NOMO-1 treated with dmso at 0.1 percent for 144 hours (cell line): ENCODE measurements at regions not wholly inside any gene's neighbourhood (a gene's known extent, or its start where the extent isn't known, plus 50 kb on each side); places are given as distances from the start of the nearest gene placed in this dataset.
"Not testable (repeated sequence)": the region's sequence is repeated elsewhere in the genome, so short reads cannot be mapped to it uniquely, and the experiment has no call there.

Experiments
- DNase-seq: peaks from one replicate; lab custom pipeline; 2025; ENCODE audit not compliant: unreplicated experiment; lab: John Stamatoyannopoulos, UW

GRCh38 chr2:149732730-149733290 is 145.2 kb upstream of the MMADHC start:
- no peak for DNase-seq

DNA sequence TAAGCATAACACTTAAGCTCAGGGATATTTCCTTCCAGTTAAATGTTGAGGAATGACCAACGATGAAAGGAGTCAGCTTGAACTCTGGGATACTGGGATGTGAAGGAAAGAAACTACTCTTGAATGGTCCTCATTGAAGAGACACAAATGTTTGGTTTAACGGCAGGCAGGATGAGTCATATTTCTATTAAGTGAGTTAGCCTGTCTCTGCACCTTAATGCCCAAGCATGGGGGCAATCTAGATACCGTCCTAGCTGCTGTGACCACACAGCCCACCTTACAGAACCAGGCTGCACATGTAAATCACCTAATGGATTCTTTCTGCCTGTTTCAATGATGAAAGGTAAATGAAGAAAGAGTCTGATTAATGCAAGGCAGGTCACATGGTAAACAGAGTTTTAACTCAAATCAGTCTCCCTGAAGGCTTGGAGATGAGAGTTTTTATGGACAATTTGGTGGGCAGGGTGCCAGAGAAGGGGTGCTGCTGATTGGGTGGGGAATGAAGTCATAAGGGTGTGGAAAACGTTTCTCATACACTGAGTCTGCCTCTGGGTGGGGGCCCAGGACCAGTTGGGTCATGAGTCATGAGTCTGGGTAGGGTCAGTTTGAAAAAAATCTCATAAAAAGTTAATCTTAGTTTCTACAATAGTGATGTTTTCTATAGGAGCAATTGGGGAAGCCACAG is 144.6 kb upstream of the MMADHC start:
- DNase-seq = no peak

DNA sequence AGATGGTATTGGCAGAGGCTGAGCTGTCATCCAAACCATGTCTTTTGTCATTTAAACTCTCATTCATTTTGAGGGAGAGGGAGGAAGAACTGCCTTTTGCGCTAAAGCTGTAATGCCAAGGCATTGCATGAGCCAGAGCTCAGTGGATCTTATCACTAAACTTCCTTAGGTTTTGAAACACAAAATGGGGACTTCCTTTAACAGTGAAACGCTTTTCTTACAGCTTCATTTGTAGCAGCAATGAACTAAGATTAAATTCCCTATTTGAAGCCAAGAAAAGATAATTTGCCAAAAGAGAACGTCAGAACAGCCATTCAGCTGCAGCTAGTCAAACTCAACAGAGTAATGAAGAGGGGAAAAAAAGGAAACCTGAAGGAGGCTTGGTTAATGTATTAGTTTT is 143.5 kb upstream of the MMADHC start:
- no peak for DNase-seq

GRCh38 chr2:149729586-149729985 is 142.0 kb upstream of the MMADHC start:
- no peak for DNase-seq

GRCh38 chr2:149727927-149728326 is 140.4 kb upstream of the MMADHC start:
- DNase-seq = no peak

DNA sequence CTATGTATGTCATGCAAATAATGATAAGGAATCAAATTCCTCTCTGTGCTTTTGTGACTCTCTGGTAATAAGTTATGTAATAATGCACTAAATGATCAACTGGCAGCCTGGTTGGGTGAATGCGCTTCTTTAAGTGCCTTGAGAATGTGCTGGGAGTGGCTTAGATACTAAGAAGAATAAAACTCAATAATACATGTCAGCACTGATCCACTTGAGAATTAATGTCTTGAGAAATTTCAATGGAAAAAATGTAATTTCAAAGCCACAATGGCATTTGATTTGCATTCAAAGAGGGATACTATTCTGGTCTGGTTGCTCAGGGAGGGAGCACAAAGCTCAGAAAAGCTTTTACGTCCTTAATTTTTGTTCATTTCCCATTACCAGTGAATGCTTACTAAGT is 137.7 kb upstream of the MMADHC start:
- DNase-seq = no peak

- DNase-seq = no peak
These were observed 136.5 kb upstream of the MMADHC start for GRCh38 chr2:149724091-149724490.

DNA sequence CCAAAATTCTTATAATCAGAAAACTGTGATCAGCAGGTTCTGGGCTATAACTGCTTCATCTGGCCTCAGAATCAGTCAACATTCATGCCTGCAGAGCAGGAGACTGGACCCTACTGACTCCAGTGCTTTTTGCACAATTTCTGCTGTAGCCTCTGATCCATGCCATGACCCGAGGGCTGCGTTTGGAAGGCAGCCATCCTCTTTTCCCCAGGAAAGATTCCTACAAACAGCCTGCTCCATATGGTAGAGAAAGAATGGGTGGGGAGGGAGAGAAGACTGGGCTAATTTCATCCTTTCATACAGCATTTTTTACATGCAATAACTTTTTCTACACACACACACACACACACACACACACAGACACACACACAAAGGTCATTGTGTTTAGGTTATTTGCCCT is 133.0 kb upstream of the MMADHC start:
- DNase-seq = no peak

DNA sequence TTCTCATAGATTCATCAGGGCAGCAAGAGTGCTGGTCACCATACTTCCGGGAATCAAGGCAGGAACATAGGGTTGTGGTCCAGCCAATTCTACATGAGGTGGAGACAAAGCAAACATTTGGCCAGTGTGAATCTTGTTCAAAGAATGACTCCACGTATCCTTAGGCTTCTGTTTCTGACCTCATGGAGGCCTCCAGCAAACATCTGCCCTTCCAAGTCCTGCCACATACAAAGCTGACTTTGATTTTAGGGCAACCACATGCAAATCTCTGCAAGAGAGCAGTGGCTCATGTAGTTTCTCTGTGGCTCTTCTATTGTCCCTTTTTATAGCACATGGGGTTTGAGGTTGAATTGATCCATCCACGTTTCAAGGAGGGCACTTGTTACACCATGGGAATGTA is 132.1 kb upstream of the MMADHC start:
- DNase-seq = no peak

- no peak for DNase-seq
These were observed 129.1 kb upstream of the MMADHC start for GRCh38 chr2:149716687-149717086.

GRCh38 chr2:149715894-149716293 is 128.3 kb upstream of the MMADHC start:
- DNase-seq = no peak

- no peak for DNase-seq
These were observed 127.5 kb upstream of the MMADHC start for GRCh38 chr2:149715005-149715592.

- no peak for DNase-seq
These were observed 122.1 kb upstream of the MMADHC start for GRCh38 chr2:149709496-149710263.

DNA sequence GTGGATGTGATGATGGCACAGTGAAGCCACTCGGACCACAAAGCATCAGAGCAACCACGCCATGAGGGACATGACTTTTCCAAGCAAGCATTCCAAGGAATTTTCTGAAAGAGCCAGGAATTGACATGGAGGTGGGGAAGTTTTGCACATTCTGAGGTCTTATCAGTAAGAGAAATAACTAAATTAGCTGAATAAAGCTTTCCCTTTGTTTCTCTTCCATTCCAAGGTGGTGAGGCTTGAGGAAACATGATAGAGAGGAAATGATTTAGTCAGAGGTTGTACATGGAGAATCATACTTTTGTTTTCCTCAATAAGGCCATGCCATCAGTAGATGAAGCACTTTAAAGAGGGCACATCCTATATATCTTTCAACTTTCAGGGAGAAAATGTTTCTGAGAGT is 115.7 kb upstream of the MMADHC start:
- no peak for DNase-seq

- DNase-seq = no peak
These were observed 115.0 kb upstream of the MMADHC start for GRCh38 chr2:149702571-149702970.

DNA sequence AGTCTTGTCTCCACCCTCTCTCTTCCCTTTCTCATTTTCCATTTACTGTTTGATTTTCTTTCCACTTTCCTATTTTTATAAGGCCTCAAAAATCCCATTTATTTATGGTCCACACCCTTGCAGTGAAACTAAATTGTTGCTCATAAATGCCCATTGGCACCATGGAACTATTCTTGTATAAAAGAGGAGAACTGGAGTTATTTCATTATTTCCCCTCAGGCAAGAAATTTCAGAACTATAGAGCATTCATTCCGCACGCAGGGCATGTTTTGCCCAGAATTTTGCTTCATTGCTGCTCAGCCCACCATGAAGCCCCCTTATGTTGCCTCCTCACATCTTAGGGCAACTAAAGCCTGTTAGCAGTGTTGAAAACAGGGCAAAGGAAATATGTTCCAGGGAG is 113.7 kb upstream of the MMADHC start:
- DNase-seq = no peak

DNA sequence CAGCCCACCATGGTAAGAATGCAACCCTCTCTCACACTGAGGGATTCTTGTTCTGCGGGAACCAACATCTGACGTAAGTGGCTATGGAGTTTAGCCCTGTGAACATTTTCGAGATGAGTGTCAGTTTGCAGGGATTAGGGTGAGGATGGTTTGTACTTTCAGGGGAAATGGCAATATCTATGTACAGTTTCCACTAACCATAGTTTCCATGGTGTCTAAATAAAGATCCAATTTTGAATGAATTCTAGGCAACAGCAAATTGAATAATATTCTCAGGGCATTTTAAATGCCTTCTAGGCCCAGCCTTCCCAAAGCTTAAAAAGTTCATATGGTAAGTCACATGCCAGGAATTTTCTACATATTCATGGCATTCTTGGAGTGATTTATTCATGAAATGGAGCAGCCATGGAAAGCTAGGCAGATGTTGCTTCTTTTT is 105.4 kb upstream of the MMADHC start:
- DNase-seq = no peak

DNA sequence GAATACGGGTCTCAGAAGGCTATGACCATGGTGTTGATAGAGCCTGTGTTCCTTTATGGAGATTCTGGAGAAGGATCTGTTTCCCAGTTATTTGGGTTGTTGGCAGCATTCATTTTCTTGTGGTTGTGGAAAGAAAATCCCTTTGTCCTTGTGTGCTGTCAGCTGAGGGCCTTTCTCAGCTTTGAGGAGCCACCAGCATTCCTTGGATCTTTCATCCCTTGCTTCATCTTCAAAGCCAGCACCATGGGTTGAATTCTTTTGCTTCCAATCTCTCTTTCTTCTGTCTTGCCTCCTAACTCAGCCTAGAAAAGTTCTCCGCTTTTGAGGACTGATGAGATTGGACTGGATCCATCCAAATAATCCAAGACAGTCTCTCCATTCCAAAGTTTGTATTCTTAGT is 103.2 kb upstream of the MMADHC start:
- DNase-seq = no peak

GRCh38 chr2:149687052-149687427 is 99.5 kb upstream of the MMADHC start:
- DNase-seq = no peak

- no peak for DNase-seq
These were observed 98.8 kb upstream of the MMADHC start for GRCh38 chr2:149686136-149687051.

GRCh38 chr2:149685401-149685800 is 97.8 kb upstream of the MMADHC start:
- not testable (repeated sequence) for DNase-seq
